HCT116 (cell line): ENCODE measurements at regions not wholly inside any gene's neighbourhood (a gene's known extent, or its start where the extent isn't known, plus 50 kb on each side); places are given as distances from the start of the nearest gene placed in this dataset.

Experiments
- EGR1 ChIP-seq: IDR thresholded peaks from 2 replicates; pipeline ENCODE4 v1.6.1; 2012; ENCODE audit warnings: low read depth
- EZH2 ChIP-seq: fragments of 200-600 bp; sonication (generic); IDR thresholded peaks from 2 replicates; pipeline ENCODE4 v1.6.1; 2017; ENCODE audit warnings: antibody characterized with exemption, mixed run types
- EZH2phosphoT487 ChIP-seq: fragments of 200-600 bp; IDR thresholded peaks from 2 replicates; pipeline ENCODE4 v1.6.1; 2018; ENCODE audit warnings: antibody characterized with exemption, borderline replicate concordance
- POLR2A ChIP-seq: IDR thresholded peaks from 2 replicates; pipeline ENCODE4 v1.7.0; 2011; ENCODE audit warnings: borderline replicate concordance; ENCODE audit not compliant: insufficient read depth, insufficient read length; ENCODE audit errors: extremely low read depth
- POLR2AphosphoS5 ChIP-seq: IDR thresholded peaks from 2 replicates; pipeline ENCODE4 v1.6.1; 2011; ENCODE audit warnings: mild to moderate bottlenecking, low read depth, low read length, moderate library complexity
- SP1 ChIP-seq: IDR thresholded peaks from 2 replicates; pipeline ENCODE4 v1.6.1; 2012; ENCODE audit warnings: low read depth
- ZNF274 ChIP-seq: fragments of 200-500 bp; sonication (Bioruptor generic); IDR thresholded peaks from 2 replicates; pipeline ENCODE4 v1.6.1; 2014; ENCODE audit warnings: mild to moderate bottlenecking, low read depth, low read length, inconsistent platforms
- TF ChIP-seq, protein P1 (sequence below), 3 experiments: fragments of 200-600 bp in 1 of 3; sonication (generic) in 1 of 3; IDR thresholded peaks in 2 of 3; conservative IDR thresholded peaks in 1 of 3; 2 replicates each; pipeline ENCODE4 v1.5.1; 2012 to 2017; ENCODE audit warnings: low read depth in 2 of 3, low read length in 2 of 3, antibody characterized with exemption in 1 of 3, borderline replicate concordance in 1 of 3, control low read depth in 1 of 3, mild to moderate bottlenecking in 1 of 3, mixed read lengths in 1 of 3, mixed run types in 1 of 3, moderate library complexity in 1 of 3; ENCODE audit not compliant: insufficient read depth in 1 of 3
- TF ChIP-seq, protein P2 (sequence below): IDR thresholded peaks from 2 replicates; pipeline ENCODE4 v1.6.1; 2012; ENCODE audit warnings: low read depth
- TF ChIP-seq, protein P3 (sequence below): IDR thresholded peaks from 2 replicates; pipeline ENCODE4 v1.6.1; 2011; ENCODE audit warnings: mild to moderate bottlenecking, low read length, moderate library complexity; ENCODE audit not compliant: insufficient replicate concordance; ENCODE audit errors: extremely low read depth
- TF ChIP-seq, protein P4 (sequence below): IDR thresholded peaks from 2 replicates; pipeline ENCODE4 v1.6.1; 2012

DNA sequence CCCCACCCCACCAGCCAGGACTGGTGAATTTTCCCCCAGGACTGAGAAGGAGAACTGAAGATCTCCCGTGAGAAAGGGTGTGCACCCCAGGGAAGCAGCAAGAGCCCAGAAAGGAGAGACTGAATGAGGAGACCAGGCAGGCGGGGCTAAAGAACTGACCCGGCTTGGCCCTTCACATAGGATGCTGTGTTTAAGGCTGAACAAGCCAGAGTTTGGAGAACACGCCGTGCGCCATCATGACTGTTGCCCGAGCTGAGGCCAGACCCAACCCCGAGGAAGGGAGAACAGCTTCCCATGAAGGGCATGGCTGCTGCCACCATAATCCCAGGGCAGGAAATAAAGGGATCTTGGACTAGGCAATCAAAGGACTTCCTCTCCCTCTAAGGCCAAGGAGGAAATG is 104.7 kb upstream of the SRSF6 start:
- no peak for TF ChIP-seq POLR2A
- TF ChIP-seq EZH2, result no peak
- TF ChIP-seq, protein P1, sequence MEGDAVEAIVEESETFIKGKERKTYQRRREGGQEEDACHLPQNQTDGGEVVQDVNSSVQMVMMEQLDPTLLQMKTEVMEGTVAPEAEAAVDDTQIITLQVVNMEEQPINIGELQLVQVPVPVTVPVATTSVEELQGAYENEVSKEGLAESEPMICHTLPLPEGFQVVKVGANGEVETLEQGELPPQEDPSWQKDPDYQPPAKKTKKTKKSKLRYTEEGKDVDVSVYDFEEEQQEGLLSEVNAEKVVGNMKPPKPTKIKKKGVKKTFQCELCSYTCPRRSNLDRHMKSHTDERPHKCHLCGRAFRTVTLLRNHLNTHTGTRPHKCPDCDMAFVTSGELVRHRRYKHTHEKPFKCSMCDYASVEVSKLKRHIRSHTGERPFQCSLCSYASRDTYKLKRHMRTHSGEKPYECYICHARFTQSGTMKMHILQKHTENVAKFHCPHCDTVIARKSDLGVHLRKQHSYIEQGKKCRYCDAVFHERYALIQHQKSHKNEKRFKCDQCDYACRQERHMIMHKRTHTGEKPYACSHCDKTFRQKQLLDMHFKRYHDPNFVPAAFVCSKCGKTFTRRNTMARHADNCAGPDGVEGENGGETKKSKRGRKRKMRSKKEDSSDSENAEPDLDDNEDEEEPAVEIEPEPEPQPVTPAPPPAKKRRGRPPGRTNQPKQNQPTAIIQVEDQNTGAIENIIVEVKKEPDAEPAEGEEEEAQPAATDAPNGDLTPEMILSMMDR (IDR thresholded peaks at IDR 0.05 in 2 of 3, conservative IDR thresholded peaks at IDR 0.05 in 1 of 3; ENCODE audit: borderline replicate concordance in 1 of 3, insufficient read depth in 1 of 3, low read depth in 2 of 3, low read length in 2 of 3), result no peak
- TF ChIP-seq, protein P2, sequence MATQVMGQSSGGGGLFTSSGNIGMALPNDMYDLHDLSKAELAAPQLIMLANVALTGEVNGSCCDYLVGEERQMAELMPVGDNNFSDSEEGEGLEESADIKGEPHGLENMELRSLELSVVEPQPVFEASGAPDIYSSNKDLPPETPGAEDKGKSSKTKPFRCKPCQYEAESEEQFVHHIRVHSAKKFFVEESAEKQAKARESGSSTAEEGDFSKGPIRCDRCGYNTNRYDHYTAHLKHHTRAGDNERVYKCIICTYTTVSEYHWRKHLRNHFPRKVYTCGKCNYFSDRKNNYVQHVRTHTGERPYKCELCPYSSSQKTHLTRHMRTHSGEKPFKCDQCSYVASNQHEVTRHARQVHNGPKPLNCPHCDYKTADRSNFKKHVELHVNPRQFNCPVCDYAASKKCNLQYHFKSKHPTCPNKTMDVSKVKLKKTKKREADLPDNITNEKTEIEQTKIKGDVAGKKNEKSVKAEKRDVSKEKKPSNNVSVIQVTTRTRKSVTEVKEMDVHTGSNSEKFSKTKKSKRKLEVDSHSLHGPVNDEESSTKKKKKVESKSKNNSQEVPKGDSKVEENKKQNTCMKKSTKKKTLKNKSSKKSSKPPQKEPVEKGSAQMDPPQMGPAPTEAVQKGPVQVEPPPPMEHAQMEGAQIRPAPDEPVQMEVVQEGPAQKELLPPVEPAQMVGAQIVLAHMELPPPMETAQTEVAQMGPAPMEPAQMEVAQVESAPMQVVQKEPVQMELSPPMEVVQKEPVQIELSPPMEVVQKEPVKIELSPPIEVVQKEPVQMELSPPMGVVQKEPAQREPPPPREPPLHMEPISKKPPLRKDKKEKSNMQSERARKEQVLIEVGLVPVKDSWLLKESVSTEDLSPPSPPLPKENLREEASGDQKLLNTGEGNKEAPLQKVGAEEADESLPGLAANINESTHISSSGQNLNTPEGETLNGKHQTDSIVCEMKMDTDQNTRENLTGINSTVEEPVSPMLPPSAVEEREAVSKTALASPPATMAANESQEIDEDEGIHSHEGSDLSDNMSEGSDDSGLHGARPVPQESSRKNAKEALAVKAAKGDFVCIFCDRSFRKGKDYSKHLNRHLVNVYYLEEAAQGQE, result no peak
- TF ChIP-seq POLR2AphosphoS5, result no peak
- no peak for TF ChIP-seq SP1
- TF ChIP-seq EGR1, result no peak
- TF ChIP-seq ZNF274, result no peak
- TF ChIP-seq EZH2phosphoT487, result no peak
- TF ChIP-seq, protein P3, sequence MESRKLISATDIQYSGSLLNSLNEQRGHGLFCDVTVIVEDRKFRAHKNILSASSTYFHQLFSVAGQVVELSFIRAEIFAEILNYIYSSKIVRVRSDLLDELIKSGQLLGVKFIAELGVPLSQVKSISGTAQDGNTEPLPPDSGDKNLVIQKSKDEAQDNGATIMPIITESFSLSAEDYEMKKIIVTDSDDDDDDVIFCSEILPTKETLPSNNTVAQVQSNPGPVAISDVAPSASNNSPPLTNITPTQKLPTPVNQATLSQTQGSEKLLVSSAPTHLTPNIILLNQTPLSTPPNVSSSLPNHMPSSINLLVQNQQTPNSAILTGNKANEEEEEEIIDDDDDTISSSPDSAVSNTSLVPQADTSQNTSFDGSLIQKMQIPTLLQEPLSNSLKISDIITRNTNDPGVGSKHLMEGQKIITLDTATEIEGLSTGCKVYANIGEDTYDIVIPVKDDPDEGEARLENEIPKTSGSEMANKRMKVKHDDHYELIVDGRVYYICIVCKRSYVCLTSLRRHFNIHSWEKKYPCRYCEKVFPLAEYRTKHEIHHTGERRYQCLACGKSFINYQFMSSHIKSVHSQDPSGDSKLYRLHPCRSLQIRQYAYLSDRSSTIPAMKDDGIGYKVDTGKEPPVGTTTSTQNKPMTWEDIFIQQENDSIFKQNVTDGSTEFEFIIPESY, result no peak
- TF ChIP-seq, protein P4, sequence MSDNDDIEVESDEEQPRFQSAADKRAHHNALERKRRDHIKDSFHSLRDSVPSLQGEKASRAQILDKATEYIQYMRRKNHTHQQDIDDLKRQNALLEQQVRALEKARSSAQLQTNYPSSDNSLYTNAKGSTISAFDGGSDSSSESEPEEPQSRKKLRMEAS, result no peak
